PC-3 (cell line): ENCODE measurements at regions not wholly inside any gene's neighbourhood (a gene's known extent, or its start where the extent isn't known, plus 50 kb on each side); places are given as distances from the start of the nearest gene placed in this dataset.

Experiments
- ATAC-seq: fragments of 200-7000 bp; cut with Tn5 transposase; 2 replicates; pipeline ENCODE4 v1.9.1; 2020; ENCODE audit warnings: mild to moderate bottlenecking, moderate library complexity
- BruUV-seq: library from RNA; stranded (reverse); fragments of 400-500 nt; replicated peaks from 2 replicates; lab custom pipeline; 2021; lab: Mats Ljungman, UMichigan
- CTCF ChIA-PET: fragments of 300-600 bp; sonication (Branson Sonifier 250); formaldehyde crosslinking; loops from one replicate; lab custom pipeline; 2022; ENCODE audit warnings: antibody characterized with exemption; lab: Charles Lee
- POLR2A ChIA-PET: fragments of 300-600 bp; sonication (Branson Sonifier 250); formaldehyde crosslinking; loops from one replicate; lab custom pipeline; 2022; ENCODE audit warnings: antibody characterized with exemption; ENCODE audit not compliant: unreplicated experiment; lab: Charles Lee
- DNase-seq: peaks from one replicate; pipeline ENCODE4 v3.0.0-alpha.2; 2015
- H2AFZ ChIP-seq: fragments of 300-600 bp; sonication (generic); 2 replicates; pipeline ENCODE4 v1.6.0; 2016; ENCODE audit warnings: antibody characterized with exemption, low read length
- H3F3A ChIP-seq: fragments of 300-600 bp; sonication (generic); one replicate; pipeline ENCODE4 v1.6.0; 2017; ENCODE audit warnings: antibody characterized with exemption, low read length, control low read depth, mild to moderate bottlenecking; ENCODE audit not compliant: unreplicated experiment
- H3K27ac ChIP-seq: fragments of 300-600 bp; sonication (generic); 2 replicates; pipeline ENCODE4 v1.5.1; 2016; ENCODE audit warnings: mild to moderate bottlenecking, low read length
- H3K27me3 ChIP-seq: fragments of 300-600 bp; sonication (generic); 2 replicates; pipeline ENCODE4 v1.6.1; 2016; ENCODE audit warnings: low read length, mixed read lengths
- H3K36me3 ChIP-seq: fragments of 300-600 bp; sonication (generic); 2 replicates; pipeline ENCODE4 v1.6.1; 2016; ENCODE audit warnings: low read depth, mixed run types, low read length, mixed read lengths
- H3K4me1 ChIP-seq: fragments of 300-600 bp; sonication (generic); 2 replicates; pipeline ENCODE4 v1.5.1; 2016; ENCODE audit warnings: low read length; ENCODE audit not compliant: insufficient read depth
- H3K4me2 ChIP-seq: fragments of 300-600 bp; sonication (generic); 2 replicates; pipeline ENCODE4 v1.6.0; 2016; ENCODE audit warnings: low read length
- H3K4me3 ChIP-seq: fragments of 300-600 bp; sonication (generic); 2 replicates; pipeline ENCODE4 v1.5.1; 2016; ENCODE audit warnings: mild to moderate bottlenecking, low read length, mixed read lengths
- H3K79me2 ChIP-seq: fragments of 300-600 bp; sonication (generic); 2 replicates; pipeline ENCODE4 v1.6.1; 2017; ENCODE audit warnings: low read length, mixed read lengths
- H3K9ac ChIP-seq: fragments of 300-600 bp; sonication (generic); 2 replicates; pipeline ENCODE4 v1.6.0; 2016; ENCODE audit warnings: mild to moderate bottlenecking, low read length
- H3K9me2 ChIP-seq: fragments of 300-600 bp; sonication (generic); replicated peaks from 2 replicates; pipeline ENCODE4 v1.6.1; 2016; ENCODE audit warnings: mixed run types, low read length, mixed read lengths
- H3K9me3 ChIP-seq: fragments of 300-600 bp; sonication (generic); 2 replicates; pipeline ENCODE4 v1.6.1; 2016; ENCODE audit warnings: low read length, mixed read lengths
- H4K20me1 ChIP-seq: fragments of 300-600 bp; sonication (generic); 2 replicates; pipeline ENCODE4 v1.6.1; 2016; ENCODE audit warnings: low read length, mixed read lengths
- EZH2 ChIP-seq: fragments of 300-600 bp; sonication (generic); IDR thresholded peaks from one replicate; pipeline ENCODE4 v1.6.1; 2017; ENCODE audit warnings: antibody characterized with exemption, mild to moderate bottlenecking, low read length; ENCODE audit not compliant: unreplicated experiment
- EZH2phosphoT487 ChIP-seq: fragments of 300-600 bp; sonication (generic); IDR thresholded peaks from 2 replicates; pipeline ENCODE4 v1.6.1; 2018; ENCODE audit warnings: mild to moderate bottlenecking, antibody characterized with exemption, low read length, borderline replicate concordance
- intact Hi-C: fragments of 100-400 bp; cut with micrococcal nuclease; formaldehyde crosslinking; loops from 2 replicates; pipeline ENCODE4 v1.9.0; 2023
- TF ChIP-seq, protein P1 (sequence below): fragments of 300-600 bp; sonication (generic); conservative IDR thresholded peaks from 2 replicates; pipeline ENCODE4 v1.5.1; 2017; ENCODE audit warnings: antibody characterized with exemption, low read depth, mild to moderate bottlenecking, low read length

GRCh38 chr14:28577711-28578131 is 188.9 kb upstream of the FOXG1 start:
- Histone ChIP-seq H4K20me1 (no peaks in the 10 kb centered on the region), H3K27ac (peak overlapping the region; percentile 86), H3K4me3 (peak overlapping the region; percentile 75), H2AFZ (peak overlapping the region; percentile 61), H3K4me2 (peak overlapping the region; percentile 85), H3K9me2 (no peaks in the 10 kb centered on the region), H3K9ac (peak overlapping the region; percentile 67), H3K36me3 (peaks cover 16% of the 10 kb centered on the region; the same call in 1 of the 2 replicates), H3K4me1 (peaks cover 23% of the 10 kb centered on the region), H3K79me2 (peaks cover 44% of the 10 kb centered on the region), H3K9me3 (peaks cover 10% of the 10 kb centered on the region; the same call in 1 of the 2 replicates), H3F3A (peaks cover 6% of the 10 kb centered on the region), H3K27me3 (no peaks in the 10 kb centered on the region)
- TF ChIP-seq EZH2phosphoT487 (no peak), EZH2 (no peak)
- TF ChIP-seq, protein P1, sequence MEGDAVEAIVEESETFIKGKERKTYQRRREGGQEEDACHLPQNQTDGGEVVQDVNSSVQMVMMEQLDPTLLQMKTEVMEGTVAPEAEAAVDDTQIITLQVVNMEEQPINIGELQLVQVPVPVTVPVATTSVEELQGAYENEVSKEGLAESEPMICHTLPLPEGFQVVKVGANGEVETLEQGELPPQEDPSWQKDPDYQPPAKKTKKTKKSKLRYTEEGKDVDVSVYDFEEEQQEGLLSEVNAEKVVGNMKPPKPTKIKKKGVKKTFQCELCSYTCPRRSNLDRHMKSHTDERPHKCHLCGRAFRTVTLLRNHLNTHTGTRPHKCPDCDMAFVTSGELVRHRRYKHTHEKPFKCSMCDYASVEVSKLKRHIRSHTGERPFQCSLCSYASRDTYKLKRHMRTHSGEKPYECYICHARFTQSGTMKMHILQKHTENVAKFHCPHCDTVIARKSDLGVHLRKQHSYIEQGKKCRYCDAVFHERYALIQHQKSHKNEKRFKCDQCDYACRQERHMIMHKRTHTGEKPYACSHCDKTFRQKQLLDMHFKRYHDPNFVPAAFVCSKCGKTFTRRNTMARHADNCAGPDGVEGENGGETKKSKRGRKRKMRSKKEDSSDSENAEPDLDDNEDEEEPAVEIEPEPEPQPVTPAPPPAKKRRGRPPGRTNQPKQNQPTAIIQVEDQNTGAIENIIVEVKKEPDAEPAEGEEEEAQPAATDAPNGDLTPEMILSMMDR = no peak
- BruUV-seq = no TSS peak
- ATAC-seq = peak; percentile 82
- intact Hi-C loops = loop anchor here (1.0 to 2.0 kb wide), 3 partner anchors 83 to 257 kb away; no protein-coding TSS in a partner anchor
- CTCF ChIA-PET = no interaction called here
- POLR2A ChIA-PET = no interaction called here
- peak; percentile 95 for DNase-seq

- ChIA-PET POLR2A (no interaction called here), CTCF (no interaction called here)
- Histone ChIP-seq H3K4me3 (no peak overlapping the region), H3F3A (no peaks in the 10 kb centered on the region), H3K4me2 (no peak overlapping the region), H3K9me2 (no peaks in the 10 kb centered on the region), H3K9me3 (no peaks in the 10 kb centered on the region), H3K9ac (no peak overlapping the region), H3K36me3 (peaks cover 10% of the 10 kb centered on the region; the same call in 1 of the 2 replicates), H3K4me1 (peaks cover 9% of the 10 kb centered on the region; the same call in 1 of the 2 replicates), H3K27me3 (no peaks in the 10 kb centered on the region), H3K79me2 (peaks cover 65% of the 10 kb centered on the region), H3K27ac (no peak overlapping the region), H2AFZ (no peak overlapping the region), H4K20me1 (no peaks in the 10 kb centered on the region)
- no peak for DNase-seq
- intact Hi-C loops = no loop called here
- TF ChIP-seq, protein P1 = no peak
- TF ChIP-seq EZH2 (no peak), EZH2phosphoT487 (no peak)
- BruUV-seq = no TSS peak
- ATAC-seq = no peak
Observed at GRCh38 chr14:28584951-28585350, 181.6 kb upstream of the FOXG1 start.

GRCh38 chr14:28589792-28590191 is 176.8 kb upstream of the FOXG1 start:
- Histone ChIP-seq H3K4me3 (no peak overlapping the region), H3K9me3 (no peaks in the 10 kb centered on the region), H3K79me2 (peaks cover 19% of the 10 kb centered on the region), H3K4me1 (no peaks in the 10 kb centered on the region), H4K20me1 (no peaks in the 10 kb centered on the region), H3F3A (no peaks in the 10 kb centered on the region), H2AFZ (no peak overlapping the region), H3K4me2 (no peak overlapping the region), H3K9me2 (no peaks in the 10 kb centered on the region), H3K27ac (no peak overlapping the region), H3K9ac (no peak overlapping the region), H3K36me3 (peaks cover 10% of the 10 kb centered on the region; the same call in 1 of the 2 replicates), H3K27me3 (no peaks in the 10 kb centered on the region)
- no TSS peak for BruUV-seq
- no peak for DNase-seq
- intact Hi-C loops = no loop called here
- ChIA-PET CTCF (no interaction called here), POLR2A (no interaction called here)
- no peak for ATAC-seq
- TF ChIP-seq, protein P1 = no peak
- TF ChIP-seq EZH2 (no peak), EZH2phosphoT487 (no peak)
